ENCODE measurements at regions not wholly inside any gene's neighbourhood (a gene's known extent, or its start where the extent isn't known, plus 50 kb on each side); places are given as distances from the start of the nearest gene placed in this dataset.

- DNase-seq (ENCODE audit: low read depth in 3 of 3) = no peak
Observed at GRCh38 chr4:157678478-157678877, 457.9 kb downstream of the GRIA2 start.

- no peak for DNase-seq (ENCODE audit: low read depth in 3 of 3)
Observed at GRCh38 chr4:157674699-157675098, 454.2 kb downstream of the GRIA2 start.

GRCh38 chr4:157667836-157668235 lies 447.3 kb downstream of the GRIA2 start:
- DNase-seq (ENCODE audit: low read depth in 3 of 3) = no peak

DNA sequence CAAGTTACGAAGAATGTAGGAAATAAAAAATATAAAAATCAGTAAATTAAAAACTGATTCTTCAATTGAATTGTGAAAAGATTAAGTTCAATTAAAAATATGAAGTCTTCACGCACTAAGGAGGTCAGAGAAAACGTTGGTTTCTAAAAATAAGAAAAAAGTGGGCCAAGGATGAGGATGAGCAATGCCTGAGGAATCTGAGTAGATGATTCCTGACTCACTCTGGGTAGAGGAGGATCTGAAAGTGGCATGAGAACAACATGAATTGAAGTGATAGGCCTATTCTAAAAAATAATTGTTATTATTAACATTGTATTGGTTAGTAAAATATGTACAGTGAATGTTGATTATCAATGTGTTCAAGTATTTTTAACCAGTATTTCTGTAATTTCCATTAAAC lies 444.2 kb downstream of the GRIA2 start:
- DNase-seq (ENCODE audit: low read depth in 3 of 3) = no peak

DNA sequence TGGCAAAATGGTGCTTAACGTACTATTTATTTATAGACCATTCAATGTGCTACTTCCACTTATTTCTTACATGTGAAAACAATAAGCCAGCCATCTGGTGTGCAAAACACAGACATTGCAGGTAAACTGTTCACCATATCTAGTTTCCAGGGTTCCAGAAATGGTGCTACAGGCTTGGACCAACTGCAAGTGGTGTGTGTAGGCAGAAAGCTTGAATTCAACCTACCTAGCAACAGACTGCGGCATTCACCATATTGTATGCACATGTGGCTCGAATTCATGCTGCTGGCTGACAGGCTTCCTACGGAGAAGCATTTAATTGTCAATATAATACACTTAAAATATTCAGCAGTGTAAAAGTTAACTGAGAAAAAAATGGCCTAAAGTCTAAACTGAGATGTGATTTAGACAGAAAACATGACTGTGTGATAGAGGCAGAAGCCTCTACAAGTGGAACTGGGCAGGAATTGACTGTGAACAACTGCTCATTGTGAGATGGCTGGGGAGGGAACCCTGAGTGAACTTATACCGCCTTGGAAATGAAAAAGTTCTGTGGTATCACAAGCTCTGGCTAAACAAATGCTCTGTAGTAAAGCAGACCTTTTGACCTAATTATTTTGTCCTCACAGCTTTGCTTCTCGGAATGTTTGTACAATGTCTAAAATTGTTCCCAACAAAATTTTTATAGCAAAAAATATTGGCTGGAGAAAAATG lies 434.7 kb downstream of the GRIA2 start:
- DNase-seq (ENCODE audit: low read depth in 3 of 3) = no peak

GRCh38 chr4:157643257-157643656 lies 422.7 kb downstream of the GRIA2 start:
- DNase-seq (ENCODE audit: low read depth in 3 of 3) = no peak

DNA sequence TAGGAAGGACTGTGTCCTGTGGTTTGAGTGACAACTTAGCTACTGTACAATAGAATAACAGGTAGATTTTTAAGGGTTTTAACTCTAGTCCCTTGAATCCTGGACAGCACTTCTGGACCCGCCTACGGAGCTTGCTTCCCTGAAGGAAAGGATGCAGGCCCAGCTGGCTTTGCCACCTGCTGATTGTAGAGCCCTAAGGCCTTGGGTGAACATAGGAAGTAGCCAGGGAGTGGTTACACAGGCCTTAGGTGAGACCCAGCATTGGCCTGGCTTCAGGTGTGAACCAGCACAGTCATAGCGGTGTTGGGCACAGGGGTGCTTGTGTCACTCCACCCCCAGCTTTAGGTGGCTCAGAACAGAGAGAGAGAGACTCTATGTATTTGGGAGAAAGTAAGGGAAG lies 413.5 kb downstream of the GRIA2 start:
- DNase-seq (ENCODE audit: low read depth in 3 of 3) = no peak

DNA sequence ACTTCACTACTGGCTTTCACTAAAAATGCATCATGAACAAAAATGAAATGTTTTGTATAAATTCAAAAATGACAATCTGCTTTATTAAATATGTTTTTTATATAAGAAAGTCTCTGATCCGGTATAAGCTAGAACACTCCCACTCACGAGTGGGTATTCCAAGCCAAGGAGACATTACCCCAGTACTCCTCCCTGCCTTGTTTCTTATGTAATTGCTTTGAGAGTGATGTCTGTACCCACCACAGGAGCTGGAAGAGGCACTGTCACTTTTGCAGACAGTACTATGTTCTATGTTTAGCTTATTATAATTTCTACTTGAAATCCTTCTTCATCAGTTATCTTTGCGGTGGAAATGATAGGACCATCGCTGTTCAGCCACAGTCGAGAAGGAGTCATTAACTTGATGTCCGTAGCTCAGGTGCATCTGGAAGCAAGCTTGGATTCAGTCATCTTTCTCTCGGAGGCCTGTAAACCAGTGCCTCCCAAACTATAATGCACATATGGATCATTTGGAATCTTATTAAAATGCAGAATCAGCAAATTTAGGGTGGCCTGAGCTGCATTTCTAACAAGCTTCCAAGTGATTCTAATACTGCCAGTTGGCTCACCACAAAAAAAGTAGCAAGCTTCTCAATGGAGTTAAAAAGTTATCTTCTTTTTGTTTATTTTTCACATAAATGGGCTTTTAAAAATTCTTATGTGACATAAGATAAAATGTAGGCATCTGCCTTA lies 396.4 kb downstream of the GRIA2 start:
- no peak for DNase-seq (ENCODE audit: low read depth in 3 of 3)

DNA sequence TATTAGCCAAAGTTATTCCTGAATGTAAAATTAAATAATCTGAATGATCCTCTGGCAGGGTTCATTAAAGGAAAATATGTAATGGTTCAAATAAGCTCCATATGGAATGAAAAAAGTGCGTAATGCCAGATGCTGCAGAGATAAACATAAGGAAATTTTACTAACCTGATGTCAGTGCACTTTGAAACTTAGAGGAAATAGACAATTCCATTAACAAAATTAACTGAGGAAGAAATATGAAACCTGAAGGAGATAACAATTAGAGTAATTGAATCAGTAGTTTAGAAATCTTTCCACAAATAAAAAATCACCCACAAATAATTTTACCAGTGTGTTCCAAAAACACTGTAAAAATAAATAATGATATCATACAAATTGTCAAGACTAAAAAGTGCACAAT lies 387.5 kb downstream of the GRIA2 start:
- DNase-seq (ENCODE audit: low read depth in 3 of 3) = no peak

- DNase-seq (ENCODE audit: low read depth in 3 of 3) = no peak
Observed at GRCh38 chr4:157600583-157600982, 380.1 kb downstream of the GRIA2 start.

DNA sequence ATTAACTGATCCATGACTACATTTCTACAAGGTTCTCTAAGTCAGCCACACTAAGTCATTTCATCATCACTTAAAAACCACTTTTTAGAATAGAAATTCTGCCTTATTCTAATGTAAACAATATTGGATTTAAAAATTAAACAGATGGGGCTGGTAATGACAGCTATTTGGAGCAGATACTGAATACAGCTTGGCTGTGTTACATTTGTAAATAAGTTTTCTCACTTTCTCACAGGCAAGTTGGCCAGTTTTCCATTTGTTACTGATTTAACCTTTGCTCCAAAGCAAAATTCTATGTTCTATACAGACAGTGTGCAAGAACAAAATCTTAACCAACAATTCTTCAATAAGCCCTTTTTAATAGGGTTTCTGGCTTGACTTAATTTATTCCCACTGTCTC lies 370.7 kb downstream of the GRIA2 start:
- DNase-seq (ENCODE audit: low read depth in 3 of 3) = no peak

DNA sequence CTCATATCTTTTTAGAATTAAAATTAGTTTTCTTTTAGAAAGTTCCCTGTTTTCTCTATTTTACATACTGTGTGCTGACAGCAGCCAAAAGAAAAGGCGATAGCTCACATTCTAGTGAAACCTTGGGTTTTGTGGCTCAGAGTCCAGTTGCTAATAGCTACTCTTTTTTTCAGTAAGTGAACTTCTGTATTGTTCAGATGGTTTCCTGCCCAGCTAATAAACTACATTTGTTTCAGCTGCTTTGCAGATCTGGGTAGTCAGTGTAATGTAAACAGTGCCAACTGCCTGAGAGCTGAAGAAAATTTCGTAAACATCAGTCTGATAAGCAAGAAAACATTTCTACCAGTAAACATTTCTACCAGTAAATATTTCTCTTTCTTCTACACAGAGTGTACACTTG lies 370.2 kb downstream of the GRIA2 start:
- DNase-seq (ENCODE audit: low read depth in 3 of 3) = no peak

DNA sequence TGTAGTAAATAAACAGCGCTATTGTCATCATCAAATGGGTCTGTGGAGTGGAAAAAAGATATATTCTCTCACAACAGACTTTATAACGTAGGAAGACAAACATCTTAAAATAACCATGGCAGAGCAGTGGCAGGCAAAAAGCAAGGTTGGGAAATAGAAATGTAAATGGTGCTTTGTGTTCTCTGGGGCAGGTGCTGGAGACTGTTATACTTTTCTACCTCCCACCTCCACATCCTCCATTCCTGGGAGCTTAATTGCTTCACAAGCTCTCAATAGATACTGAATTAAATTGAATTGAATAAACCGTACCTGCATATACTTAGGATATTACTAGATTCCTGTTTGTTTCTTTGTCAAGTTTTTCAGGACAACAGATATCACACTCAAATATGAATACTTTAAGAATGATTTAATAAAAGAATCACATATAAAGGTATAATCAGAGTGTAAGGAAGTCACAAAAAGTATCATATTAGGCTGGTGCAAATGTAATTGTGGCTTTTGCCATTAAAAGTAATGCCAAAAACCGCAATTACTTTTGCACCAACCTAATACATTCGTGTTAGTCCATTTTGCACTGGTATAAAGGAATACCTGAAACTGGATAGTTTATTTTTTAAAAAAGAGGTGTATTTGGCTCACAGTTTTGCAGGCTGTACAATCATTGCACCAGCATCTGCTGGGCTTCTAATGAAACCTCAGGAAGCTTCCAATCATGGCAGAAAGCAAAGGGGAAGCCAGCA lies 367.3 kb downstream of the GRIA2 start:
- DNase-seq (ENCODE audit: low read depth in 3 of 3) = no peak

GRCh38 chr4:157582141-157582540 lies 361.6 kb downstream of the GRIA2 start:
- DNase-seq (ENCODE audit: low read depth in 3 of 3) = no peak

GRCh38 chr4:157576671-157577217 lies 356.2 kb downstream of the GRIA2 start:
- no peak for DNase-seq (ENCODE audit: low read depth in 3 of 3)

GRCh38 chr4:157575339-157575738 lies 354.8 kb downstream of the GRIA2 start:
- DNase-seq (ENCODE audit: low read depth in 3 of 3) = no peak

DNA sequence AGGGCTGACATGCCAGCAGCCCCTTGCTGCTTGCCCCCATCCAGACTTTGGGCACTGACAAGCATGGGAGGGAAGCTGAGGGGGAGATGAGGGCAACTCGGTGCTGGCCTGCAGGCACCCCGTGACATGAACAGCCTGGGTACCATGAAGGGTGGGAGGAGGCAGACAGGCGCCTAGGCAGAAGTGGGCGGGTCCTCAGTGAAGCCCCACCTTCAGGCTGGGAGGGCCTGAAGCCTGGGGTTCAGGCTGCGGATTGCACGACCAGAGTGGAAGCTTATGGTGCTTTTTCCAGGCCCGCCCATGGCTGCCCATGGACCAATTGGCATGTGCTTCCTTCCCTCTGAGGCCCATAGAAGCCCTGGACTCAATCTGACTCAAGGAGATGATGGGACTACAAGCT lies 354.1 kb downstream of the GRIA2 start:
- no peak for DNase-seq (ENCODE audit: low read depth in 3 of 3)

DNA sequence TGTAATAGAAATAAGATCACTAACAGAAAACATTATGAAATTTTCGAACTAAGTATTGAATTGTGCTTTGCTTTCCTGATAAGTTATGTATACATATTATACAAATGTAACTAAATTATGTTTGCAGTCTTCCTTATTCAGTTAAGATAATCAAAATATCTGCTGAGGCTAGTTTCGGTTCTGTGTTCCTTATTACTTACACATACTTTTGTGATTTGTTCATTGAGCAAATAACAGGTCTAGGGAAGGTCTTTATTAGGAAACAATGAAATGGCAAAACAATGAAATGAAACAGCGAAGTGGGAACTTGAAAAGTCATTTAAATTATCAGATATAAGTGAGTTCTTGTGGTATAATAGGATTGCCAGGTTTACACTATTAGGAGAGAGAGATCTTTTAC lies 352.4 kb downstream of the GRIA2 start:
- DNase-seq (ENCODE audit: low read depth in 3 of 3) = no peak

DNA sequence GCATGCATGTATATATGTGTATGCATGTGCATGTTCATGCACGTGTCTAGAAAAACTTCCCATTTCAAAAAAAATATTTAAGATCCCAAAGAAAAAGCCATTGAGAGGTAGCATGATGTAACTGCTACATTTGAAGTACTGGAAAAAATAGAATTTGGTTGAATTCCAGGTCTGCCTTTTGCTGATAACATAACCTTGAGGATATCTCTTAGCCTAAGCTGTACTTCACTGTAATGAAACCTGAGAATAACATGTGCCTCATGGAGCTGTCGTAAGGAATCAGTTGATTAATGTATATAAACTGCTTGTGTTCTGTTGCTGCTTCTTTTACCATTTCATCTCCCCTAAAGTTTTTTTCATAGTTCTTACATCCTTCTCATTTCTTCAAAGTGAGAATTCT lies 351.8 kb downstream of the GRIA2 start:
- DNase-seq (ENCODE audit: low read depth in 3 of 3) = no peak

DNA sequence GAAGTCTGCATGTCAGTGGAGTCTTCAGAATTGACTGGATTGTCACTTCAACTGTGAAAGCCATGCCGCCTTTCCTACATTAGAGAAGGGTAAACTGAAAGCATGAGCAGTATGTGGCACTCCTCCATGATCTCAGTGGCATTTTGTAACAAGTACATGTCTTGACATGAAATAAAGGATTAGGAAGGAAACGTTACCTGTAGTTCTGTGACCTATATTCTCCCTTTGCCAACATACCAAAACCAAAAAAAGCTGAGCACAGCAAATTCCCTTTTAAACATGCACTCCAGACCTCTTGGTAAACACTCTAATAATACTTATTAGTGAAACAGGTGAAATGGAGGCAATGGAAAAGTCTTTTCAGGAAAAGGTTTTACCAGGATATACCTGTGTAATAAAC lies 344.2 kb downstream of the GRIA2 start:
- no peak for DNase-seq (ENCODE audit: low read depth in 3 of 3)

DNA sequence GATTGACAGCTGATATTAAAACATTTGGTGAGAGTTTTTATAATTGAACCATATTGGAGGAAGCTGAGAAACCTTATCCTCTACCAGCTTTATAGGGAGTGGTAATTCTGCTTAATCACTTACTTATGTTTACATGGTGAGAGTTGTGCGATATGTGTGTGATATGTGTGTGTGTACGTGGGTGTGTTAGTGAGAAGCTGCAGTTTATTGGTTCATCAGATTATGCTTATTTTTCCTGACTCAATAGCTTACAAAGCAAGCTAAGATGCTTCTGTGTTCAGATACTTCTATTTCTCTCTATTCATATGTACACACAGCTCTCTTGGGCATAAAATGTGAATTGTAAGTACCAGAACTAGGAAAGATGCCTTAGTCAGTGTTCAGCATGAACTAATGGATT lies 343.7 kb downstream of the GRIA2 start:
- DNase-seq (ENCODE audit: low read depth in 3 of 3) = no peak

- no peak for DNase-seq (ENCODE audit: low read depth in 3 of 3)
Observed at GRCh38 chr4:157558016-157558415, 337.5 kb downstream of the GRIA2 start.

DNA sequence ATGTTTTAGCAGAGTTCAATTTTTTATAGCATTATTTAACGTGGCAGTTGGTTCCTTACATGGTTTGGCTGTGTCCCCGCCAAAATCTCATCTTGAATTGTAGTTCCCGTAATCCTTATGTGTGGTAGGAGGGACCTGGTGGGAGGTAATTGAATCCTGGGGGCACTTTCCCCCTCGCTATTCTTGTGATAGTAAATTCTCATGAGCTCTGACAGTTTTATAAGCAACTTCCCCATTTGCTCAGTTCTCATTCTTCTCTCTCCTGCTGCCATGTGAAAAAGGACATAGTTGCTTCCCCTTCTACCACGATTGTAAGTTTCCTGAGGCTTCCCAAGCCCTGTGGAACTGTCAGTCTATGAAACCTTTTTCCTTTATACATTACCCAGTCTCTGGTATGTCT lies 329.5 kb downstream of the GRIA2 start:
- DNase-seq (ENCODE audit: low read depth in 3 of 3) = no peak

Data from stimulated activated CD4-positive, alpha-beta T cell treated with anti-CD3 and anti-CD28 coated beads, TNF-alpha, amount 100 ng/mL, for 24 hours (primary cell).